ENCODE measurements at regions not wholly inside any gene's neighbourhood (a gene's known extent, or its start where the extent isn't known, plus 50 kb on each side); places are given as distances from the start of the nearest gene placed in this dataset.

GRCh38 chr12:60992087-60992486, 1268.1 kb upstream of the USP15 start:
- WGBS (ENCODE audit: extremely low coverage, insufficient coverage, insufficient read length): no CpG with 5 or more reads among the region's 2 CpGs
- H2AK5ac ChIP-seq (ENCODE audit: low read length): no peak overlapping the region
- no peak overlapping the region for H3K4me2 ChIP-seq (ENCODE audit: low read length)
- no peaks in the 10 kb centered on the region for H3K4me1 ChIP-seq (ENCODE audit: control insufficient read depth in 1 of 2, insufficient read depth in 2 of 2, low read length in 2 of 2)
- no peak overlapping the region for H3K4me3 ChIP-seq (ENCODE audit: low read depth, low read length)
- H4K12ac ChIP-seq (ENCODE audit: low read depth, low read length): no peak overlapping the region
- H3K36me3 ChIP-seq (ENCODE audit: control insufficient read depth in 1 of 2, insufficient read depth in 2 of 2, low read length in 2 of 2): no peaks in the 10 kb centered on the region
- H3K79me2 ChIP-seq (ENCODE audit: control insufficient read depth, insufficient read depth, low read length, poor library complexity): no peaks in the 10 kb centered on the region
- H3K9me3 ChIP-seq (ENCODE audit: insufficient read depth, low read depth, low read length): no peaks in the 10 kb centered on the region
- no peak overlapping the region for H4K8ac ChIP-seq (ENCODE audit: low read depth, low read length)
- H3K18ac ChIP-seq (ENCODE audit: low read length): no peak overlapping the region
- H2AFZ ChIP-seq (ENCODE audit: insufficient read depth, low read length, poor library complexity): no peak overlapping the region
- no peak overlapping the region for H3K27ac ChIP-seq (ENCODE audit: low read depth, low read length)
- no peak overlapping the region for H3K14ac ChIP-seq (ENCODE audit: low read length)
- H3K4ac ChIP-seq (ENCODE audit: low read depth, low read length): no peak overlapping the region
- H2BK5ac ChIP-seq (ENCODE audit: low read depth, low read length, poor library complexity): no peak overlapping the region
- no peaks in the 10 kb centered on the region for H3K27me3 ChIP-seq (ENCODE audit: insufficient read depth, low read length)
- H3K79me1 ChIP-seq (ENCODE audit: low read length): no peaks in the 10 kb centered on the region
- no peak overlapping the region for H4K91ac ChIP-seq (ENCODE audit: low read depth, low read length)
- no peak overlapping the region for H2BK12ac ChIP-seq (ENCODE audit: low read length)
- no peak overlapping the region for H3K23ac ChIP-seq (ENCODE audit: low read length)
- H2BK120ac ChIP-seq (ENCODE audit: insufficient read depth, low read length, poor library complexity): no peak overlapping the region
- DNase-seq: no peak
- no peak overlapping the region for H3K9ac ChIP-seq (ENCODE audit: low read length)

- H3K9ac ChIP-seq (ENCODE audit: low read length): no peak overlapping the region
- H3K27ac ChIP-seq (ENCODE audit: low read depth, low read length): no peak overlapping the region
- no peak overlapping the region for H4K12ac ChIP-seq (ENCODE audit: low read depth, low read length)
- no peak overlapping the region for H4K91ac ChIP-seq (ENCODE audit: low read depth, low read length)
- no peak overlapping the region for H3K4me3 ChIP-seq (ENCODE audit: low read depth, low read length)
- H3K4me1 ChIP-seq (ENCODE audit: control insufficient read depth in 1 of 2, insufficient read depth in 2 of 2, low read length in 2 of 2): no peaks in the 10 kb centered on the region
- no peaks in the 10 kb centered on the region for H3K79me1 ChIP-seq (ENCODE audit: low read length)
- no peaks in the 10 kb centered on the region for H3K27me3 ChIP-seq (ENCODE audit: insufficient read depth, low read length)
- no peaks in the 10 kb centered on the region for H3K36me3 ChIP-seq (ENCODE audit: control insufficient read depth in 1 of 2, insufficient read depth in 2 of 2, low read length in 2 of 2)
- DNase-seq: peak in 1 of 2 donors; percentile 4
- H4K8ac ChIP-seq (ENCODE audit: low read depth, low read length): no peak overlapping the region
- no peak overlapping the region for H2BK120ac ChIP-seq (ENCODE audit: insufficient read depth, low read length, poor library complexity)
- no peak overlapping the region for H2BK5ac ChIP-seq (ENCODE audit: low read depth, low read length, poor library complexity)
- no peak overlapping the region for H2AK5ac ChIP-seq (ENCODE audit: low read length)
- H3K4me2 ChIP-seq (ENCODE audit: low read length): no peak overlapping the region
- WGBS (ENCODE audit: extremely low coverage, insufficient coverage, insufficient read length): no CpG with 5 or more reads among the region's 1 CpG
- H3K18ac ChIP-seq (ENCODE audit: low read length): no peak overlapping the region
- no peak overlapping the region for H3K23ac ChIP-seq (ENCODE audit: low read length)
- no peaks in the 10 kb centered on the region for H3K9me3 ChIP-seq (ENCODE audit: insufficient read depth, low read depth, low read length)
- H3K79me2 ChIP-seq (ENCODE audit: control insufficient read depth, insufficient read depth, low read length, poor library complexity): no peaks in the 10 kb centered on the region
- no peak overlapping the region for H3K14ac ChIP-seq (ENCODE audit: low read length)
- no peak overlapping the region for H2BK12ac ChIP-seq (ENCODE audit: low read length)
- no peak overlapping the region for H3K4ac ChIP-seq (ENCODE audit: low read depth, low read length)
- H2AFZ ChIP-seq (ENCODE audit: insufficient read depth, low read length, poor library complexity): no peak overlapping the region
Measured at GRCh38 chr12:60995256-60995825, 1264.9 kb upstream of the USP15 start.

GRCh38 chr12:60997869-60998378, 1262.3 kb upstream of the USP15 start:
- Histone ChIP-seq H3K4me2 (ENCODE audit: low read length) (no peak overlapping the region), H3K79me1 (ENCODE audit: low read length) (no peaks in the 10 kb centered on the region), H2BK12ac (ENCODE audit: low read length) (no peak overlapping the region), H3K36me3 (ENCODE audit: control insufficient read depth in 1 of 2, insufficient read depth in 2 of 2, low read length in 2 of 2) (no peaks in the 10 kb centered on the region), H2BK5ac (ENCODE audit: low read depth, low read length, poor library complexity) (no peak overlapping the region), H3K9ac (ENCODE audit: low read length) (no peak overlapping the region), H3K4me1 (ENCODE audit: control insufficient read depth in 1 of 2, insufficient read depth in 2 of 2, low read length in 2 of 2) (no peaks in the 10 kb centered on the region), H3K4me3 (ENCODE audit: low read depth, low read length) (no peak overlapping the region), H2BK120ac (ENCODE audit: insufficient read depth, low read length, poor library complexity) (no peak overlapping the region), H3K27me3 (ENCODE audit: insufficient read depth, low read length) (no peaks in the 10 kb centered on the region), H3K4ac (ENCODE audit: low read depth, low read length) (no peak overlapping the region), H3K23ac (ENCODE audit: low read length) (no peak overlapping the region), H3K14ac (ENCODE audit: low read length) (no peak overlapping the region), H2AFZ (ENCODE audit: insufficient read depth, low read length, poor library complexity) (no peak overlapping the region), H2AK5ac (ENCODE audit: low read length) (no peak overlapping the region), H3K27ac (ENCODE audit: low read depth, low read length) (no peak overlapping the region), H4K91ac (ENCODE audit: low read depth, low read length) (no peak overlapping the region), H4K12ac (ENCODE audit: low read depth, low read length) (no peak overlapping the region), H4K8ac (ENCODE audit: low read depth, low read length) (no peak overlapping the region), H3K79me2 (ENCODE audit: control insufficient read depth, insufficient read depth, low read length, poor library complexity) (no peaks in the 10 kb centered on the region), H3K18ac (ENCODE audit: low read length) (no peak overlapping the region), H3K9me3 (ENCODE audit: insufficient read depth, low read depth, low read length) (no peaks in the 10 kb centered on the region)
- DNase-seq: no peak
- no CpG with 5 or more reads among the region's 1 CpG for WGBS (ENCODE audit: extremely low coverage, insufficient coverage, insufficient read length)

GRCh38 chr12:61009192-61009591, 1251.0 kb upstream of the USP15 start:
- Histone ChIP-seq H2AFZ (ENCODE audit: insufficient read depth, low read length, poor library complexity) (no peak overlapping the region), H4K12ac (ENCODE audit: low read depth, low read length) (no peak overlapping the region), H3K4me1 (ENCODE audit: control insufficient read depth in 1 of 2, insufficient read depth in 2 of 2, low read length in 2 of 2) (no peaks in the 10 kb centered on the region), H3K27me3 (ENCODE audit: insufficient read depth, low read length) (no peaks in the 10 kb centered on the region), H3K79me2 (ENCODE audit: control insufficient read depth, insufficient read depth, low read length, poor library complexity) (no peaks in the 10 kb centered on the region), H2BK5ac (ENCODE audit: low read depth, low read length, poor library complexity) (no peak overlapping the region), H3K27ac (ENCODE audit: low read depth, low read length) (no peak overlapping the region), H3K4me2 (ENCODE audit: low read length) (no peak overlapping the region), H2BK12ac (ENCODE audit: low read length) (no peak overlapping the region), H3K36me3 (ENCODE audit: control insufficient read depth in 1 of 2, insufficient read depth in 2 of 2, low read length in 2 of 2) (no peaks in the 10 kb centered on the region), H4K91ac (ENCODE audit: low read depth, low read length) (no peak overlapping the region), H2BK120ac (ENCODE audit: insufficient read depth, low read length, poor library complexity) (no peak overlapping the region), H2AK5ac (ENCODE audit: low read length) (no peak overlapping the region), H3K23ac (ENCODE audit: low read length) (no peak overlapping the region), H3K18ac (ENCODE audit: low read length) (no peak overlapping the region), H3K4ac (ENCODE audit: low read depth, low read length) (no peak overlapping the region), H3K9me3 (ENCODE audit: insufficient read depth, low read depth, low read length) (no peaks in the 10 kb centered on the region), H4K8ac (ENCODE audit: low read depth, low read length) (no peak overlapping the region), H3K79me1 (ENCODE audit: low read length) (no peaks in the 10 kb centered on the region), H3K9ac (ENCODE audit: low read length) (no peak overlapping the region), H3K4me3 (ENCODE audit: low read depth, low read length) (no peak overlapping the region), H3K14ac (ENCODE audit: low read length) (no peak overlapping the region)
- no CpG with 5 or more reads among the region's 2 CpGs for WGBS (ENCODE audit: extremely low coverage, insufficient coverage, insufficient read length)
- no peak for DNase-seq

Measured in trophoblast cell (in vitro differentiated cells and primary cell).